HepG2 (cell line): ENCODE measurements at regions not wholly inside any gene's neighbourhood (a gene's known extent, or its start where the extent isn't known, plus 50 kb on each side); places are given as distances from the start of the nearest gene placed in this dataset.
A peak's percentile ranks its signal among the peaks of the same experiment; 100 is the strongest.

Source experiments
- ATAC-seq: fragments of 200-7000 bp; cut with Tn5 transposase; 3 replicates; pipeline ENCODE4 v1.9.1; 2020; ENCODE audit warnings: mild to moderate bottlenecking, moderate library complexity
- BruUV-seq: library from RNA; stranded (reverse); fragments of 400-500 nt; replicated peaks from 2 replicates; lab custom pipeline; 2021; lab: Mats Ljungman, UMichigan
- CTCF ChIA-PET: fragments of 300-600 bp; formaldehyde crosslinking; extraction: SDS; loops from one replicate; lab custom pipeline; 2021; ENCODE audit warnings: low total read pairs, inconsistent platforms, low intra/inter-chr PET ratio; lab: Yijun Ruan, JAX
- POLR2A ChIA-PET: fragments of 350-600 bp; sonication (Branson Sonifier 250); formaldehyde crosslinking; loops from one replicate; lab custom pipeline; 2020; ENCODE audit warnings: antibody characterized with exemption, inconsistent platforms; lab: Yijun Ruan, JAX
- DNase-seq: peaks from one replicate; pipeline ENCODE4 v3.0.0-alpha.2; 2015; ENCODE audit warnings: low spot score
- FAIRE-seq: peaks from 3 replicates; lab custom pipeline; 2011; peaks lifted over from hg19 to GRCh38; lab: Jason Lieb, UNC
- H2AFZ ChIP-seq: one replicate; pipeline ENCODE4 v1.6.1; 2011; ENCODE audit warnings: low read length, inconsistent platforms
- H3K27ac ChIP-seq: fragments of 300-600 bp; 3 replicates; pipeline ENCODE4 v1.8.0; 2011; ENCODE audit warnings: mixed run types, mild to moderate bottlenecking, mixed read lengths, low read length, inconsistent platforms; ENCODE audit not compliant: insufficient read depth; ENCODE audit errors: extremely low read length
- H3K27me3 ChIP-seq, 2 experiments: fragments of 200-600 bp in 1 of 2; 2 replicates in 1 of 2; 3 replicates in 1 of 2; pipeline versions ENCODE4 v1.6.0 to v1.8.0; 2011; ENCODE audit warnings: low read length in 2 of 2, mild to moderate bottlenecking in 2 of 2, moderate library complexity in 2 of 2, inconsistent platforms in 1 of 2; ENCODE audit not compliant: insufficient read depth in 2 of 2, control insufficient read depth in 1 of 2
- H3K36me3 ChIP-seq, 2 experiments: fragments of 200-600 bp in 1 of 2; replicated peaks in 1 of 2; 2 replicates in 1 of 2; 3 replicates in 1 of 2; pipeline versions ENCODE4 v1.5.1 to v1.8.0; 2011; ENCODE audit warnings: low read length in 2 of 2, inconsistent platforms in 1 of 2; ENCODE audit not compliant: insufficient read depth in 2 of 2, control insufficient read depth in 1 of 2
- H3K4me1 ChIP-seq: 2 replicates; pipeline ENCODE4 v1.5.1; 2012; ENCODE audit warnings: low read length, inconsistent platforms; ENCODE audit not compliant: insufficient read depth
- H3K4me2 ChIP-seq: 2 replicates; pipeline ENCODE4 v1.6.0; 2011; ENCODE audit warnings: low read depth, low read length, inconsistent platforms
- H3K4me3 ChIP-seq, 3 experiments: fragments of 200-600 bp in 1 of 3; sonication (generic), shearing (Covaris generic) in 1 of 3; replicated peaks in 1 of 3; 2 replicates each; pipeline ENCODE4 v1.5.1; 2011 to 2016; ENCODE audit warnings: low read length in 3 of 3, inconsistent platforms in 2 of 3, low read depth in 2 of 3, mild to moderate bottlenecking in 2 of 3, control low read depth in 1 of 3, mixed read lengths in 1 of 3; ENCODE audit not compliant: insufficient read depth in 1 of 3
- H3K79me2 ChIP-seq: one replicate; pipeline ENCODE4 v1.6.1; 2011; ENCODE audit warnings: low read length, inconsistent platforms; ENCODE audit not compliant: insufficient read depth
- H3K9ac ChIP-seq: 2 replicates; pipeline ENCODE4 v1.6.0; 2011; ENCODE audit warnings: mild to moderate bottlenecking, low read depth, low read length, inconsistent platforms; ENCODE audit not compliant: insufficient read depth
- H3K9me3 ChIP-seq: 2 replicates; pipeline ENCODE4 v1.5.1; 2012; ENCODE audit warnings: mild to moderate bottlenecking, low read length
- H4K20me1 ChIP-seq: 2 replicates; pipeline ENCODE4 v1.6.0; 2011; ENCODE audit warnings: inconsistent platforms, mild to moderate bottlenecking, low read length, moderate library complexity; ENCODE audit not compliant: insufficient read depth
- ATF7 ChIP-seq, 2 experiments: fragments of 450-650 bp in 1 of 2; sonication (generic) in 1 of 2; formaldehyde crosslinking in 1 of 2; IDR thresholded peaks; 2 replicates each; pipeline versions ENCODE4 v1.4.0 to v1.6.1; 2016 to 2020; ENCODE audit warnings: antibody characterized with exemption in 1 of 2, mild to moderate bottlenecking in 1 of 2, missing genetic modification reagents in 1 of 2
- GATA4 ChIP-seq: sonication (generic); IDR thresholded peaks from 2 replicates; pipeline ENCODE4 v1.6.1; 2016; ENCODE audit warnings: antibody characterized with exemption, low read depth, borderline replicate concordance
- MAF1 ChIP-seq: sonication (generic); formaldehyde crosslinking; IDR thresholded peaks from 2 replicates; pipeline ENCODE4 v1.5.0; 2020; ENCODE audit warnings: missing genetic modification reagents, borderline replicate concordance
- MAFK ChIP-seq, 2 experiments: IDR thresholded peaks in 1 of 2; conservative IDR thresholded peaks in 1 of 2; 2 replicates each; pipeline ENCODE4 v1.6.1; 2011; ENCODE audit warnings: improper control_type of control experiment in 2 of 2, low read length in 2 of 2
- MYNN ChIP-seq: sonication (generic); formaldehyde crosslinking; IDR thresholded peaks from 2 replicates; pipeline ENCODE4 v1.4.0; 2020; ENCODE audit warnings: mild to moderate bottlenecking, low read depth, missing genetic modification reagents
- PHB2 ChIP-seq: fragments of 450-650 bp; IDR thresholded peaks from 2 replicates; pipeline ENCODE4 v1.6.1; 2018; ENCODE audit not compliant: partially characterized antibody
- RAD51 ChIP-seq: fragments of 450-650 bp; IDR thresholded peaks from 2 replicates; pipeline ENCODE4 v1.6.1; 2016; ENCODE audit warnings: borderline replicate concordance
- RFXANK ChIP-seq: IDR thresholded peaks from 2 replicates; pipeline ENCODE4 v1.6.1; 2016
- RXRA ChIP-seq: sonication (generic); formaldehyde crosslinking; IDR thresholded peaks from 2 replicates; pipeline ENCODE4 v1.5.1; 2020; ENCODE audit warnings: missing genetic modification reagents
- YEATS2 ChIP-seq: sonication (generic); formaldehyde crosslinking; IDR thresholded peaks from 2 replicates; pipeline ENCODE4 v1.4.0; 2020; ENCODE audit warnings: missing genetic modification reagents, borderline replicate concordance
- ZFP36L1 ChIP-seq: sonication (generic); formaldehyde crosslinking; IDR thresholded peaks from 2 replicates; pipeline ENCODE4 v1.8.0; 2022; ENCODE audit warnings: mild to moderate bottlenecking, missing genetic modification reagents, moderate library complexity
- WGBS: methylation state at CpG from one replicate; pipeline ENCODE4 v1.1.6; 2017; ENCODE audit warnings: low lambda C conversion rate; 5-methylcytosine and 5-hydroxymethylcytosine counted together
- in situ Hi-C: cut with HindIII; loops from 2 replicates; pipeline ENCODE4 v1.10.0; 2017; ENCODE audit warnings: low pct_unique_long_range_greater_than_20kb; ENCODE audit not compliant: extremely low pct_ligation_motif_present
- intact Hi-C: fragments of 100-400 bp; cut with micrococcal nuclease; formaldehyde crosslinking; loops from one replicate; pipeline ENCODE4 v1.10.0; 2022; ENCODE audit not compliant: unreplicated experiment
- TF ChIP-seq, protein P1 (sequence below): sonication (generic); formaldehyde crosslinking; conservative IDR thresholded peaks from 2 replicates; pipeline ENCODE4 v1.8.0; 2022; ENCODE audit warnings: mild to moderate bottlenecking, moderate library complexity, missing genetic modification reagents
- TF ChIP-seq, protein P2 (sequence below): sonication (generic); formaldehyde crosslinking; IDR thresholded peaks from 2 replicates; pipeline ENCODE4 v1.4.0; 2020; ENCODE audit warnings: mild to moderate bottlenecking, missing genetic modification reagents
- TF ChIP-seq, protein P3 (sequence below): IDR thresholded peaks from 2 replicates; pipeline ENCODE4 v1.6.1; 2012; ENCODE audit warnings: low read length, improper control_type of control experiment
- TF ChIP-seq, protein P4 (sequence below): IDR thresholded peaks from 2 replicates; pipeline ENCODE4 v1.6.1; 2016; ENCODE audit warnings: missing compliant biosample characterization, missing genetic modification reagents, borderline replicate concordance

DNA sequence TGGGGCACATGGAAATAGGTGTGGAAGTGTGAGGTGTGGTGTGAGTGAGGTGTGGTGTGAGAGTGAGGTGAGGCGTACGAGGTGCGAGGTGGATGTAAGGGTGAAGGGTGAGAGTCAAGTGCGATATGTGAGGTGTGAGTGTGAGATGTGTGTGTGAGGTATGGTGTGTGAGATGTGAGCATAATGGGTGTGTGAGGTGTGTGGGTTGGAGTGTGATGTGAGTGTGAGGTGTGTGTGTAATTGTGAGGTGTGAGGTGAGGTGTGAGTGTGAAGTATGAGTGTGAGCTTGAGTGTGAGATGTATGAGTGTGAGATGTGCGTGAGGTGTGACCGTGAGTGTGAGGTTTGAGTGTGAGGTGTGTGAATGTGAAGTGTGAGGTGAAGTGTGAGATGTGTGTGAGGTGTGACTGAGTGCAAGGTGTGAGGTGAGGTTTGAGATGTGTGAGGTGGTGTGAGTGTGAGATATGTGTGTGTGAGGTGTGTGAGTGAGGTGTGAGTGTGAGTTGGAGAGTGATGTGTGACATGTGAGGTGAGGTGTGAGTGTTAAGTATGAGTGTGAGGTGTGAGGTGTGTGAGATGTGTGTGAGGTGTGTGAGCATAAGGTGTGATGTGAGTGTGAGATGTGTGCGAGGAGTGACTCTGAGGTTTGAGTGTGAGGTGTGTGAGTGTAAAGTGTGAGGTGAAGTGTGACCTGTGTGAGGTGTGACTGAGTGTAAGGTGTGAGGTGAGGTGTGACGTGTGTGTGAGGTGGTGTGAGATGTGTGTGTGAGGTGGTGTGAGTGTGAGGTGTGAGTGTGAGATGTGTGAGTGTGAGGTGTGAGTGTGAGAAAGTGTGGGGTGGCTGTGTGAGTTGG, 354.0 kb downstream of the FOXL1 start:
- no peak for FAIRE-seq
- no peaks in the 10 kb centered on the region for H3K9me3 ChIP-seq
- DNase-seq = no peak
- BruUV-seq = no TSS peak
- H3K9ac ChIP-seq = no peak overlapping the region
- no peak overlapping the region for H3K27ac ChIP-seq
- H3K27me3 ChIP-seq = peaks cover 2 to 59% of the 10 kb centered on the region in 2 experiments; a peak in 3 of 5 replicates
- no peak overlapping the region for H3K4me2 ChIP-seq
- no peaks in the 10 kb centered on the region for H3K36me3 ChIP-seq
- in situ Hi-C loops = no loop called here
- intact Hi-C loops = no loop called here
- H4K20me1 ChIP-seq = no peaks in the 10 kb centered on the region; the same call in 1 of the 2 replicates
- no peak overlapping the region for H3K4me3 ChIP-seq
- ChIA-PET POLR2A (no interaction called here), CTCF (no interaction called here)
- 48% methylated on average over 8 of the region's 8 CpGs for WGBS
- no peaks in the 10 kb centered on the region for H3K79me2 ChIP-seq
- H2AFZ ChIP-seq = no peak overlapping the region
- H3K4me1 ChIP-seq = no peaks in the 10 kb centered on the region
- no peak for ATAC-seq
- TF ChIP-seq MAF1 (CRISPR knock-in tag) = no peak
- no peak for TF ChIP-seq MYNN (CRISPR knock-in tag)
- TF ChIP-seq ZFP36L1 (CRISPR knock-in tag) = no peak
- TF ChIP-seq PHB2 = no peak
- TF ChIP-seq MAFK (conservative IDR thresholded peaks at IDR 0.05 in 1 of 2, IDR thresholded peaks at IDR 0.05 in 1 of 2; ENCODE audit: low read length in 2 of 2) = no peak
- TF ChIP-seq, protein P1, sequence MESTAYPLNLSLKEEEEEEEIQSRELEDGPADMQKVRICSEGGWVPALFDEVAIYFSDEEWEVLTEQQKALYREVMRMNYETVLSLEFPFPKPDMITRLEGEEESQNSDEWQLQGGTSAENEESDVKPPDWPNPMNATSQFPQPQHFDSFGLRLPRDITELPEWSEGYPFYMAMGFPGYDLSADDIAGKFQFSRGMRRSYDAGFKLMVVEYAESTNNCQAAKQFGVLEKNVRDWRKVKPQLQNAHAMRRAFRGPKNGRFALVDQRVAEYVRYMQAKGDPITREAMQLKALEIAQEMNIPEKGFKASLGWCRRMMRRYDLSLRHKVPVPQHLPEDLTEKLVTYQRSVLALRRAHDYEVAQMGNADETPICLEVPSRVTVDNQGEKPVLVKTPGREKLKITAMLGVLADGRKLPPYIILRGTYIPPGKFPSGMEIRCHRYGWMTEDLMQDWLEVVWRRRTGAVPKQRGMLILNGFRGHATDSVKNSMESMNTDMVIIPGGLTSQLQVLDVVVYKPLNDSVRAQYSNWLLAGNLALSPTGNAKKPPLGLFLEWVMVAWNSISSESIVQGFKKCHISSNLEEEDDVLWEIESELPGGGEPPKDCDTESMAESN = no peak
- TF ChIP-seq, protein P2, sequence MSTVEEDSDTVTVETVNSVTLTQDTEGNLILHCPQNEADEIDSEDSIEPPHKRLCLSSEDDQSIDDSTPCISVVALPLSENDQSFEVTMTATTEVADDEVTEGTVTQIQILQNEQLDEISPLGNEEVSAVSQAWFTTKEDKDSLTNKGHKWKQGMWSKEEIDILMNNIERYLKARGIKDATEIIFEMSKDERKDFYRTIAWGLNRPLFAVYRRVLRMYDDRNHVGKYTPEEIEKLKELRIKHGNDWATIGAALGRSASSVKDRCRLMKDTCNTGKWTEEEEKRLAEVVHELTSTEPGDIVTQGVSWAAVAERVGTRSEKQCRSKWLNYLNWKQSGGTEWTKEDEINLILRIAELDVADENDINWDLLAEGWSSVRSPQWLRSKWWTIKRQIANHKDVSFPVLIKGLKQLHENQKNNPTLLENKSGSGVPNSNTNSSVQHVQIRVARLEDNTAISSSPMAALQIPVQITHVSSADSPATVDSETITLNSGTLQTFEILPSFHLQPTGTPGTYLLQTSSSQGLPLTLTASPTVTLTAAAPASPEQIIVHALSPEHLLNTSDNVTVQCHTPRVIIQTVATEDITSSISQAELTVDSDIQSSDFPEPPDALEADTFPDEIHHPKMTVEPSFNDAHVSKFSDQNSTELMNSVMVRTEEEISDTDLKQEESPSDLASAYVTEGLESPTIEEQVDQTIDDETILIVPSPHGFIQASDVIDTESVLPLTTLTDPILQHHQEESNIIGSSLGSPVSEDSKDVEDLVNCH (CRISPR knock-in tag) = no peak
- TF ChIP-seq, protein P3, sequence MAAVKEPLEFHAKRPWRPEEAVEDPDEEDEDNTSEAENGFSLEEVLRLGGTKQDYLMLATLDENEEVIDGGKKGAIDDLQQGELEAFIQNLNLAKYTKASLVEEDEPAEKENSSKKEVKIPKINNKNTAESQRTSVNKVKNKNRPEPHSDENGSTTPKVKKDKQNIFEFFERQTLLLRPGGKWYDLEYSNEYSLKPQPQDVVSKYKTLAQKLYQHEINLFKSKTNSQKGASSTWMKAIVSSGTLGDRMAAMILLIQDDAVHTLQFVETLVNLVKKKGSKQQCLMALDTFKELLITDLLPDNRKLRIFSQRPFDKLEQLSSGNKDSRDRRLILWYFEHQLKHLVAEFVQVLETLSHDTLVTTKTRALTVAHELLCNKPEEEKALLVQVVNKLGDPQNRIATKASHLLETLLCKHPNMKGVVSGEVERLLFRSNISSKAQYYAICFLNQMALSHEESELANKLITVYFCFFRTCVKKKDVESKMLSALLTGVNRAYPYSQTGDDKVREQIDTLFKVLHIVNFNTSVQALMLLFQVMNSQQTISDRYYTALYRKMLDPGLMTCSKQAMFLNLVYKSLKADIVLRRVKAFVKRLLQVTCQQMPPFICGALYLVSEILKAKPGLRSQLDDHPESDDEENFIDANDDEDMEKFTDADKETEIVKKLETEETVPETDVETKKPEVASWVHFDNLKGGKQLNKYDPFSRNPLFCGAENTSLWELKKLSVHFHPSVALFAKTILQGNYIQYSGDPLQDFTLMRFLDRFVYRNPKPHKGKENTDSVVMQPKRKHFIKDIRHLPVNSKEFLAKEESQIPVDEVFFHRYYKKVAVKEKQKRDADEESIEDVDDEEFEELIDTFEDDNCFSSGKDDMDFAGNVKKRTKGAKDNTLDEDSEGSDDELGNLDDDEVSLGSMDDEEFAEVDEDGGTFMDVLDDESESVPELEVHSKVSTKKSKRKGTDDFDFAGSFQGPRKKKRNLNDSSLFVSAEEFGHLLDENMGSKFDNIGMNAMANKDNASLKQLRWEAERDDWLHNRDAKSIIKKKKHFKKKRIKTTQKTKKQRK = no peak
- TF ChIP-seq ATF7 (IDR thresholded peaks at IDR 0.05) = 0 out of 2 replicates have a peak, but pooled peaks have one; percentile 1
- TF ChIP-seq ATF7 (CRISPR knock-in tag; IDR thresholded peaks at IDR 0.05) = no peak
- TF ChIP-seq, protein P4, sequence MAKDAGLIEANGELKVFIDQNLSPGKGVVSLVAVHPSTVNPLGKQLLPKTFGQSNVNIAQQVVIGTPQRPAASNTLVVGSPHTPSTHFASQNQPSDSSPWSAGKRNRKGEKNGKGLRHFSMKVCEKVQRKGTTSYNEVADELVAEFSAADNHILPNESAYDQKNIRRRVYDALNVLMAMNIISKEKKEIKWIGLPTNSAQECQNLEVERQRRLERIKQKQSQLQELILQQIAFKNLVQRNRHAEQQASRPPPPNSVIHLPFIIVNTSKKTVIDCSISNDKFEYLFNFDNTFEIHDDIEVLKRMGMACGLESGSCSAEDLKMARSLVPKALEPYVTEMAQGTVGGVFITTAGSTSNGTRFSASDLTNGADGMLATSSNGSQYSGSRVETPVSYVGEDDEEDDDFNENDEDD (CRISPR knock-in tag) = no peak
- TF ChIP-seq RXRA (CRISPR knock-in tag) = no peak
- TF ChIP-seq RFXANK (CRISPR knock-in tag) = no peak
- no peak for TF ChIP-seq YEATS2 (CRISPR knock-in tag)
- TF ChIP-seq GATA4 = no peak
- TF ChIP-seq RAD51 = peak; percentile 15; the same call in 1 of the 2 replicates
